ENCODE measurements at regions not wholly inside any gene's neighbourhood (a gene's known extent, or its start where the extent isn't known, plus 50 kb on each side); places are given as distances from the start of the nearest gene placed in this dataset.

GRCh38 chr2:225756198-225756597, 356.7 kb downstream of the NYAP2 start:
- H3K79me2 ChIP-seq (replicated peaks; ENCODE audit: insufficient read depth), result no peaks in the 10 kb centered on the region
- H3K4me3 ChIP-seq, result no peak overlapping the region
- no peaks in the 10 kb centered on the region for H3K27me3 Mint-ChIP-seq (ENCODE audit: insufficient read depth, low read depth, poor library complexity)
- no peaks in the 10 kb centered on the region for H3K36me3 Mint-ChIP-seq (ENCODE audit: low read depth)
- DNase-seq (ENCODE audit: low spot score) (no peak), ATAC-seq (no peak)
- no peaks in the 10 kb centered on the region for H3K4me1 ChIP-seq (ENCODE audit: insufficient read depth)
- H3F3A ChIP-seq (replicated peaks; ENCODE audit: low read depth), result no peaks in the 10 kb centered on the region
- H3K36me3 ChIP-seq (ENCODE audit: insufficient read depth), result no peaks in the 10 kb centered on the region
- no peaks in the 10 kb centered on the region for H4K20me1 ChIP-seq (replicated peaks; ENCODE audit: insufficient read depth)
- no peak overlapping the region for H3K4me3 Mint-ChIP-seq
- H3K9me2 ChIP-seq (ENCODE audit: insufficient read depth), result no peaks in the 10 kb centered on the region
- no peak for TF ChIP-seq JUNB (IDR thresholded peaks at IDR 0.05; ENCODE audit: unreplicated experiment)
- no peak for TF ChIP-seq POLR2AphosphoS5 (IDR thresholded peaks at IDR 0.05; ENCODE audit: low read depth)
- TF ChIP-seq EZH2phosphoT487 (IDR thresholded peaks at IDR 0.05; ENCODE audit: unreplicated experiment), result no peak
- TF ChIP-seq, protein P1, sequence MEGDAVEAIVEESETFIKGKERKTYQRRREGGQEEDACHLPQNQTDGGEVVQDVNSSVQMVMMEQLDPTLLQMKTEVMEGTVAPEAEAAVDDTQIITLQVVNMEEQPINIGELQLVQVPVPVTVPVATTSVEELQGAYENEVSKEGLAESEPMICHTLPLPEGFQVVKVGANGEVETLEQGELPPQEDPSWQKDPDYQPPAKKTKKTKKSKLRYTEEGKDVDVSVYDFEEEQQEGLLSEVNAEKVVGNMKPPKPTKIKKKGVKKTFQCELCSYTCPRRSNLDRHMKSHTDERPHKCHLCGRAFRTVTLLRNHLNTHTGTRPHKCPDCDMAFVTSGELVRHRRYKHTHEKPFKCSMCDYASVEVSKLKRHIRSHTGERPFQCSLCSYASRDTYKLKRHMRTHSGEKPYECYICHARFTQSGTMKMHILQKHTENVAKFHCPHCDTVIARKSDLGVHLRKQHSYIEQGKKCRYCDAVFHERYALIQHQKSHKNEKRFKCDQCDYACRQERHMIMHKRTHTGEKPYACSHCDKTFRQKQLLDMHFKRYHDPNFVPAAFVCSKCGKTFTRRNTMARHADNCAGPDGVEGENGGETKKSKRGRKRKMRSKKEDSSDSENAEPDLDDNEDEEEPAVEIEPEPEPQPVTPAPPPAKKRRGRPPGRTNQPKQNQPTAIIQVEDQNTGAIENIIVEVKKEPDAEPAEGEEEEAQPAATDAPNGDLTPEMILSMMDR (conservative IDR thresholded peaks at IDR 0.05; ENCODE audit: low read depth in 2 of 2), result no peak
- TF ChIP-seq, protein P2, sequence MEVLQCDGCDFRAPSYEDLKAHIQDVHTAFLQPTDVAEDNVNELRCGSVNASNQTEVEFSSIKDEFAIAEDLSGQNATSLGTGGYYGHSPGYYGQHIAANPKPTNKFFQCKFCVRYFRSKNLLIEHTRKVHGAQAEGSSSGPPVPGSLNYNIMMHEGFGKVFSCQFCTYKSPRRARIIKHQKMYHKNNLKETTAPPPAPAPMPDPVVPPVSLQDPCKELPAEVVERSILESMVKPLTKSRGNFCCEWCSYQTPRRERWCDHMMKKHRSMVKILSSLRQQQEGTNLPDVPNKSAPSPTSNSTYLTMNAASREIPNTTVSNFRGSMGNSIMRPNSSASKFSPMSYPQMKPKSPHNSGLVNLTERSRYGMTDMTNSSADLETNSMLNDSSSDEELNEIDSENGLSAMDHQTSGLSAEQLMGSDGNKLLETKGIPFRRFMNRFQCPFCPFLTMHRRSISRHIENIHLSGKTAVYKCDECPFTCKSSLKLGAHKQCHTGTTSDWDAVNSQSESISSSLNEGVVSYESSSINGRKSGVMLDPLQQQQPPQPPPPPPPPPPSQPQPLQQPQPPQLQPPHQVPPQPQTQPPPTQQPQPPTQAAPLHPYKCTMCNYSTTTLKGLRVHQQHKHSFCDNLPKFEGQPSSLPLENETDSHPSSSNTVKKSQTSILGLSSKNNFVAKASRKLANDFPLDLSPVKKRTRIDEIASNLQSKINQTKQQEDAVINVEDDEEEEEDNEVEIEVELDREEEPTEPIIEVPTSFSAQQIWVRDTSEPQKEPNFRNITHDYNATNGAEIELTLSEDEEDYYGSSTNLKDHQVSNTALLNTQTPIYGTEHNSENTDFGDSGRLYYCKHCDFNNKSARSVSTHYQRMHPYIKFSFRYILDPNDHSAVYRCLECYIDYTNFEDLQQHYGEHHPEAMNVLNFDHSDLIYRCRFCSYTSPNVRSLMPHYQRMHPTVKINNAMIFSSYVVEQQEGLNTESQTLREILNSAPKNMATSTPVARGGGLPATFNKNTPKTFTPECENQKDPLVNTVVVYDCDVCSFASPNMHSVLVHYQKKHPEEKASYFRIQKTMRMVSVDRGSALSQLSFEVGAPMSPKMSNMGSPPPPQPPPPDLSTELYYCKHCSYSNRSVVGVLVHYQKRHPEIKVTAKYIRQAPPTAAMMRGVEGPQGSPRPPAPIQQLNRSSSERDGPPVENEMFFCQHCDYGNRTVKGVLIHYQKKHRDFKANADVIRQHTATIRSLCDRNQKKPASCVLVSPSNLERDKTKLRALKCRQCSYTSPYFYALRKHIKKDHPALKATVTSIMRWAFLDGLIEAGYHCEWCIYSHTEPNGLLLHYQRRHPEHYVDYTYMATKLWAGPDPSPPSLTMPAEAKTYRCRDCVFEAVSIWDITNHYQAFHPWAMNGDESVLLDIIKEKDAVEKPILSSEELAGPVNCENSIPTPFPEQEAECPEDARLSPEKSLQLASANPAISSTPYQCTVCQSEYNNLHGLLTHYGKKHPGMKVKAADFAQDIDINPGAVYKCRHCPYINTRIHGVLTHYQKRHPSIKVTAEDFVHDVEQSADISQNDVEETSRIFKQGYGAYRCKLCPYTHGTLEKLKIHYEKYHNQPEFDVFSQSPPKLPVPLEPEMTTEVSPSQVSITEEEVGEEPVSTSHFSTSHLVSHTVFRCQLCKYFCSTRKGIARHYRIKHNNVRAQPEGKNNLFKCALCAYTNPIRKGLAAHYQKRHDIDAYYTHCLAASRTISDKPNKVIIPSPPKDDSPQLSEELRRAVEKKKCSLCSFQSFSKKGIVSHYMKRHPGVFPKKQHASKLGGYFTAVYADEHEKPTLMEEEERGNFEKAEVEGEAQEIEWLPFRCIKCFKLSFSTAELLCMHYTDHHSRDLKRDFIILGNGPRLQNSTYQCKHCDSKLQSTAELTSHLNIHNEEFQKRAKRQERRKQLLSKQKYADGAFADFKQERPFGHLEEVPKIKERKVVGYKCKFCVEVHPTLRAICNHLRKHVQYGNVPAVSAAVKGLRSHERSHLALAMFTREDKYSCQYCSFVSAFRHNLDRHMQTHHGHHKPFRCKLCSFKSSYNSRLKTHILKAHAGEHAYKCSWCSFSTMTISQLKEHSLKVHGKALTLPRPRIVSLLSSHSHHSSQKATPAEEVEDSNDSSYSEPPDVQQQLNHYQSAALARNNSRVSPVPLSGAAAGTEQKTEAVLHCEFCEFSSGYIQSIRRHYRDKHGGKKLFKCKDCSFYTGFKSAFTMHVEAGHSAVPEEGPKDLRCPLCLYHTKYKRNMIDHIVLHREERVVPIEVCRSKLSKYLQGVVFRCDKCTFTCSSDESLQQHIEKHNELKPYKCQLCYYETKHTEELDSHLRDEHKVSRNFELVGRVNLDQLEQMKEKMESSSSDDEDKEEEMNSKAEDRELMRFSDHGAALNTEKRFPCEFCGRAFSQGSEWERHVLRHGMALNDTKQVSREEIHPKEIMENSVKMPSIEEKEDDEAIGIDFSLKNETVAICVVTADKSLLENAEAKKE (CRISPR knock-in tag; IDR thresholded peaks at IDR 0.05), result no peak
- TF ChIP-seq EZH2 (IDR thresholded peaks at IDR 0.05; ENCODE audit: low read depth, unreplicated experiment), result no peak
- TF ChIP-seq ZNF331 (CRISPR knock-in tag; IDR thresholded peaks at IDR 0.05; ENCODE audit: low read depth), result no peak
- TF ChIP-seq ZNF114 (CRISPR knock-in tag; IDR thresholded peaks at IDR 0.05), result no peak
- no peak for TF ChIP-seq ETS1 (IDR thresholded peaks at IDR 0.05)
- TF ChIP-seq CREB1 (CRISPR knock-in tag; IDR thresholded peaks at IDR 0.05; ENCODE audit: low read depth), result no peak
- TF ChIP-seq STAT1 (IDR thresholded peaks at IDR 0.05; ENCODE audit: unreplicated experiment), result no peak
- TF ChIP-seq, protein P3, sequence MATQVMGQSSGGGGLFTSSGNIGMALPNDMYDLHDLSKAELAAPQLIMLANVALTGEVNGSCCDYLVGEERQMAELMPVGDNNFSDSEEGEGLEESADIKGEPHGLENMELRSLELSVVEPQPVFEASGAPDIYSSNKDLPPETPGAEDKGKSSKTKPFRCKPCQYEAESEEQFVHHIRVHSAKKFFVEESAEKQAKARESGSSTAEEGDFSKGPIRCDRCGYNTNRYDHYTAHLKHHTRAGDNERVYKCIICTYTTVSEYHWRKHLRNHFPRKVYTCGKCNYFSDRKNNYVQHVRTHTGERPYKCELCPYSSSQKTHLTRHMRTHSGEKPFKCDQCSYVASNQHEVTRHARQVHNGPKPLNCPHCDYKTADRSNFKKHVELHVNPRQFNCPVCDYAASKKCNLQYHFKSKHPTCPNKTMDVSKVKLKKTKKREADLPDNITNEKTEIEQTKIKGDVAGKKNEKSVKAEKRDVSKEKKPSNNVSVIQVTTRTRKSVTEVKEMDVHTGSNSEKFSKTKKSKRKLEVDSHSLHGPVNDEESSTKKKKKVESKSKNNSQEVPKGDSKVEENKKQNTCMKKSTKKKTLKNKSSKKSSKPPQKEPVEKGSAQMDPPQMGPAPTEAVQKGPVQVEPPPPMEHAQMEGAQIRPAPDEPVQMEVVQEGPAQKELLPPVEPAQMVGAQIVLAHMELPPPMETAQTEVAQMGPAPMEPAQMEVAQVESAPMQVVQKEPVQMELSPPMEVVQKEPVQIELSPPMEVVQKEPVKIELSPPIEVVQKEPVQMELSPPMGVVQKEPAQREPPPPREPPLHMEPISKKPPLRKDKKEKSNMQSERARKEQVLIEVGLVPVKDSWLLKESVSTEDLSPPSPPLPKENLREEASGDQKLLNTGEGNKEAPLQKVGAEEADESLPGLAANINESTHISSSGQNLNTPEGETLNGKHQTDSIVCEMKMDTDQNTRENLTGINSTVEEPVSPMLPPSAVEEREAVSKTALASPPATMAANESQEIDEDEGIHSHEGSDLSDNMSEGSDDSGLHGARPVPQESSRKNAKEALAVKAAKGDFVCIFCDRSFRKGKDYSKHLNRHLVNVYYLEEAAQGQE (IDR thresholded peaks at IDR 0.05; ENCODE audit: unreplicated experiment), result no peak
- TF ChIP-seq NANOG (IDR thresholded peaks at IDR 0.05; ENCODE audit: borderline replicate concordance), result no peak
- no peak overlapping the region for H3K27ac ChIP-seq (ENCODE audit: low read depth)
- H3K27ac Mint-ChIP-seq, result peak overlapping the region; percentile 78; the same call in 1 of the 2 replicates
- no peaks in the 10 kb centered on the region for H3K9me3 Mint-ChIP-seq
- no peaks in the 10 kb centered on the region for H3K27me3 ChIP-seq (ENCODE audit: insufficient read depth)
- no peak overlapping the region for H3K4me2 ChIP-seq
- H3K4me1 Mint-ChIP-seq, result no peaks in the 10 kb centered on the region
- H2AFZ ChIP-seq, result no peak overlapping the region
